SK-N-SH treated with all-trans-retinoic acid at 6 μM for 48 hours (cell line): ENCODE measurements at regions not wholly inside any gene's neighbourhood (a gene's known extent, or its start where the extent isn't known, plus 50 kb on each side); places are given as distances from the start of the nearest gene placed in this dataset.

Experiments
- ARNTL ChIP-seq: fragments of 450-650 bp; formaldehyde crosslinking; IDR thresholded peaks from 2 replicates; pipeline ENCODE4 v1.5.0; 2020; ENCODE audit warnings: low read depth, mild to moderate bottlenecking, moderate library complexity, borderline replicate concordance
- ISL1 ChIP-seq: fragments of 250-450 bp; sonication (Bioruptor Pico); IDR thresholded peaks from 2 replicates; pipeline ENCODE4 v2.1.2; 2022; ENCODE audit warnings: mild to moderate bottlenecking, moderate library complexity
- RARB ChIP-seq: fragments of 250-450 bp; sonication (Bioruptor Pico); IDR thresholded peaks from 2 replicates; pipeline ENCODE4 v1.8.0; 2021; ENCODE audit warnings: mild to moderate bottlenecking, moderate library complexity
- TCF4 ChIP-seq: fragments of 250-450 bp; sonication (Bioruptor Pico); IDR thresholded peaks from 2 replicates; pipeline ENCODE4 v1.8.0; 2021; ENCODE audit warnings: mild to moderate bottlenecking, moderate library complexity, borderline replicate concordance
- TOX ChIP-seq: fragments of 250-450 bp; sonication (Bioruptor Pico); IDR thresholded peaks from 2 replicates; pipeline ENCODE4 v1.8.0; 2021; ENCODE audit warnings: mild to moderate bottlenecking, moderate library complexity, borderline replicate concordance
- ZC3H10 ChIP-seq: fragments of 250-450 bp; sonication (Bioruptor Pico); IDR thresholded peaks from 2 replicates; pipeline ENCODE4 v1.5.1; 2021; ENCODE audit warnings: mild to moderate bottlenecking, moderate library complexity
- ZFP3 ChIP-seq: fragments of 250-450 bp; sonication (Bioruptor Pico); IDR thresholded peaks from 2 replicates; pipeline ENCODE4 v1.5.0; 2020; ENCODE audit warnings: mild to moderate bottlenecking, moderate library complexity
- TF ChIP-seq, protein P1 (sequence below): fragments of 250-450 bp; sonication (Bioruptor Pico); IDR thresholded peaks from 2 replicates; pipeline ENCODE4 v1.5.1; 2020; ENCODE audit warnings: low read depth, mild to moderate bottlenecking, moderate library complexity
- TF ChIP-seq, protein P2 (sequence below): fragments of 250-450 bp; sonication (Bioruptor Pico); IDR thresholded peaks from 2 replicates; pipeline ENCODE4 v1.5.0; 2020; ENCODE audit warnings: mild to moderate bottlenecking, moderate library complexity

DNA sequence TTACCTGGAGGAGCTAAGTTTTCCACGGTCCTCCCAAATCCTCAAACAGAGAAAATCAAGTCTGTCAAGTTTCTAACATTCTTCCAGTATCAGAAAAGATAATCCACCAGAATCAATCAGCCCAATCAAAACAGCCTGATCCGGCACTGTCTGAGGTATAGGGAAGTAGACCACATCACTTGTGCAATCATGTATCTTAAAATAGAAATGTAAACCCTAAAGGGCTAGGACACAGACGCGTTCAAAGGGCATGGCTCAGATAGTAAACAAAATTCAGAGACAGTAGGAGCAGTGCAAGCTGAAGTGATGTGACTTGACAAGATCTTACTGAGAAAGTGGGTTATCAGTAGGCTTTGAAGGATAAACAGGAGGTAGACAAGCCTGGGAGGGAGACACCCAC lies 252.4 kb upstream of the DAPK1 start:
- no peak for TF ChIP-seq ZFP3
- TF ChIP-seq, protein P1, sequence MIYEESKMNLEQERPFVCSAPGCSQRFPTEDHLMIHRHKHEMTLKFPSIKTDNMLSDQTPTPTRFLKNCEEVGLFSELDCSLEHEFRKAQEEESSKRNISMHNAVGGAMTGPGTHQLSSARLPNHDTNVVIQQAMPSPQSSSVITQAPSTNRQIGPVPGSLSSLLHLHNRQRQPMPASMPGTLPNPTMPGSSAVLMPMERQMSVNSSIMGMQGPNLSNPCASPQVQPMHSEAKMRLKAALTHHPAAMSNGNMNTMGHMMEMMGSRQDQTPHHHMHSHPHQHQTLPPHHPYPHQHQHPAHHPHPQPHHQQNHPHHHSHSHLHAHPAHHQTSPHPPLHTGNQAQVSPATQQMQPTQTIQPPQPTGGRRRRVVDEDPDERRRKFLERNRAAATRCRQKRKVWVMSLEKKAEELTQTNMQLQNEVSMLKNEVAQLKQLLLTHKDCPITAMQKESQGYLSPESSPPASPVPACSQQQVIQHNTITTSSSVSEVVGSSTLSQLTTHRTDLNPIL (CRISPR knock-in tag), result no peak
- no peak for TF ChIP-seq TOX (CRISPR knock-in tag)
- TF ChIP-seq ISL1 (CRISPR knock-in tag), result no peak
- TF ChIP-seq ARNTL (CRISPR knock-in tag), result no peak
- no peak for TF ChIP-seq ZC3H10
- TF ChIP-seq TCF4 (CRISPR knock-in tag), result no peak
- no peak for TF ChIP-seq RARB (CRISPR knock-in tag)
- TF ChIP-seq, protein P2, sequence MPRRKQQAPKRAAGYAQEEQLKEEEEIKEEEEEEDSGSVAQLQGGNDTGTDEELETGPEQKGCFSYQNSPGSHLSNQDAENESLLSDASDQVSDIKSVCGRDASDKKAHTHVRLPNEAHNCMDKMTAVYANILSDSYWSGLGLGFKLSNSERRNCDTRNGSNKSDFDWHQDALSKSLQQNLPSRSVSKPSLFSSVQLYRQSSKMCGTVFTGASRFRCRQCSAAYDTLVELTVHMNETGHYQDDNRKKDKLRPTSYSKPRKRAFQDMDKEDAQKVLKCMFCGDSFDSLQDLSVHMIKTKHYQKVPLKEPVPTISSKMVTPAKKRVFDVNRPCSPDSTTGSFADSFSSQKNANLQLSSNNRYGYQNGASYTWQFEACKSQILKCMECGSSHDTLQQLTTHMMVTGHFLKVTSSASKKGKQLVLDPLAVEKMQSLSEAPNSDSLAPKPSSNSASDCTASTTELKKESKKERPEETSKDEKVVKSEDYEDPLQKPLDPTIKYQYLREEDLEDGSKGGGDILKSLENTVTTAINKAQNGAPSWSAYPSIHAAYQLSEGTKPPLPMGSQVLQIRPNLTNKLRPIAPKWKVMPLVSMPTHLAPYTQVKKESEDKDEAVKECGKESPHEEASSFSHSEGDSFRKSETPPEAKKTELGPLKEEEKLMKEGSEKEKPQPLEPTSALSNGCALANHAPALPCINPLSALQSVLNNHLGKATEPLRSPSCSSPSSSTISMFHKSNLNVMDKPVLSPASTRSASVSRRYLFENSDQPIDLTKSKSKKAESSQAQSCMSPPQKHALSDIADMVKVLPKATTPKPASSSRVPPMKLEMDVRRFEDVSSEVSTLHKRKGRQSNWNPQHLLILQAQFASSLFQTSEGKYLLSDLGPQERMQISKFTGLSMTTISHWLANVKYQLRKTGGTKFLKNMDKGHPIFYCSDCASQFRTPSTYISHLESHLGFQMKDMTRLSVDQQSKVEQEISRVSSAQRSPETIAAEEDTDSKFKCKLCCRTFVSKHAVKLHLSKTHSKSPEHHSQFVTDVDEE, result no peak
